Fibroblast of lung (primary cell): ENCODE measurements at regions not wholly inside any gene's neighbourhood (a gene's known extent, or its start where the extent isn't known, plus 50 kb on each side); places are given as distances from the start of the nearest gene placed in this dataset.

ENCODE experiments used
- CTCF ChIP-seq, 2 donors: IDR thresholded peaks in 1 of 2; conservative IDR thresholded peaks in 1 of 2; 1 replicate in 1 of 2; 2 replicates in 1 of 2; pipeline ENCODE4 v1.5.1; 2011 to 2012; ENCODE audit warnings: low read length in 2 of 2, control low read depth in 1 of 2, inconsistent platforms in 1 of 2, low read depth in 1 of 2, mild to moderate bottlenecking in 1 of 2
- EZH2 ChIP-seq: IDR thresholded peaks from 2 replicates; pipeline ENCODE4 v1.5.1; 2012; ENCODE audit warnings: low read length, control low read depth, mild to moderate bottlenecking; ENCODE audit errors: missing control alignments

GRCh38 chr17:71464751-71465150 is 656.1 kb upstream of the SOX9 start:
- TF ChIP-seq CTCF (conservative IDR thresholded peaks at IDR 0.05 in 1 of 2, IDR thresholded peaks at IDR 0.05 in 1 of 2; ENCODE audit: low read depth in 1 of 2, low read length in 2 of 2) (no peak), EZH2 (no peak)
